Medulla oblongata (tissue), 1 donor: ENCODE measurements at regions not wholly inside any gene's neighbourhood (a gene's known extent, or its start where the extent isn't known, plus 50 kb on each side); places are given as distances from the start of the nearest gene placed in this dataset.
"Not testable (repeated sequence)": the region's sequence is repeated elsewhere in the genome, so short reads cannot be mapped to it uniquely, and the experiment has no call there.

Experiments
- DNase-seq: peaks from one replicate; pipeline ENCODE4 v3.0.0-alpha.2; 2015; ENCODE audit errors: extremely low spot score

DNA sequence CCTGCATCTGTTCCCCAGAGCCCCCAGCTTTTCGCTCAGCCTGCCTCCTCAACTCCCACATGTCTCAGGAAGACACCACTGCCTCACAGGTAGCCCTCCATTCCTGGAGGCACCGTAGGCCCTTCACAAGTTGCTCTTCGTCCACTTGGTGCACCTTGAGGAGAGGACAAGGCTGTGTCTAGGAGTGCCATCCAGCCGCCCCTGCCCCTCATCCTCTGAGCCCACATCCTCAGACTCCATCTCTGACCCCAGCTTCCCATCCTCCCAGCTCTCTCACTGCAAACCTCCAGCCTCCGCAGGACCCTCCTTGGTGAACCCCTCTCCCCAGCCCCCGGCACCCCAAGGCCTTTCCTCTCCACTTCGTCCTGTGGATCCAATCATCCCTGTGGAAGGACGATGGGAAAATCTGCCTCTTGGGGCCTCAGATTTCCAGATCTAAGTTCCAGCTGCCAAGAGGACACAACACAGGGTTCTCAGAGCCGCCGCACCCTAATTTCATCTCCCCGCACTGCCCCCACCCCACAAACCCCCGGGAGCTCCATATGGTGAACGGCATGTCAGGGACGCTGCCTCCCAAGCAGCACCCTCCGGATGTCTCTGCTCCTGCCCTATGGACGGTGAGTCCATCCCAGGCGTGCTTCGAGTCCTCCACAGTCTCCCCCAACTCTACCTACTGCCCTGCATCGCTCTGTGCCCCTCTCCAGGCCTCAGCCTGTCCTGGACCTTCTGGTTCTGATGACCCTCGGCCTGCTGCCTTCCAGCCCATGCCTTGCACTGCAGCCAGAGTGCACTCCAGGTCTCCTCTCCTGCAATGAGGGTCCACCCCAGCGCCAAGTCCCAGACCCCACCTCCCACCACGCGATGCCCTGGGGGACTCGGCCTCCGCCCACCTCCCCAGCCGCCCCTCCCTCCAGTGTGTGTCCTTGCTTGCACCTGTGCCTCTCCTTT, 314.1 kb upstream of the DIO3 start:
- no peak for DNase-seq

DNA sequence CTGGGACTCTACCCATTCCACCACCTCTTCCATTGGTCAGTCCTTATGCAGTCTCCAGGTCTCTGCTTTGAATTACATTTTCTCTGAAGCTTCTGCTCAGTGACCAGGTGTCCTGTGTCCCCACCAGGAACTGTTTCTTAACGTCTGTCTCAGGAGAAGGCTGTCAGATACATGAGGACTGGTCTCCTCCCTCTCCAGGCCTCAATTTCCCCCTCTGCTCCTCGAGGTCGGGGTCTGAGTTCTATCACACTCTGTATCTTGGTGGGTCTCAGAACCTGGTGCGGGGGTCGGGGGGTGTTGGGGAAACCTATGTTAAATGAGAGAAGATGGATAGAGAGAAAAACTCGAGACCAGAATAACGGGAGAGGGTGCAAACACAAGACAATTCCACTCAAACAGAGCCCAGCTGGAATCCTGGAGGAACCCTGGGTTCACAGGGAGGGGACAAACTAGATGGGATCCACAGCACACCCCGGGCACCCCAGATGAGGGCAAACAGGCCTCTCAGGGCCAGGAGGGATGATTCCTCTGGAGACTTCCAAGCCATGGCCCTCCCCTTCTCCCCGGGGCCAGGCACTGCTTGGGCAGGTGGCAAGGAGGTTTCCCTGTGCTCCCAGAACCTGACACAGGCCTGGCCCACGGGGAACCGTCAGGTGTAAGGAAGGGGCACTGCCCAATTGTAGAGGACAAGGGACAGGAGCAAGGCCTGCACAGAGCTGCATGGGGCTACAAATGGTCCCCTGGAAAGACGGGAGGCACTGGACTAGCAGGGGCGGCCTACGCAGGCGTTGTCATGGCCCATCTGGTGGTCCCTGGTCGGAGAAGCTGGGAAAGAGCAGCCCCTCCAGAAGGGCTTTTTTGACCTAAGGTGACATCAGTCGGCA, 313.2 kb upstream of the DIO3 start:
- no peak for DNase-seq

DNA sequence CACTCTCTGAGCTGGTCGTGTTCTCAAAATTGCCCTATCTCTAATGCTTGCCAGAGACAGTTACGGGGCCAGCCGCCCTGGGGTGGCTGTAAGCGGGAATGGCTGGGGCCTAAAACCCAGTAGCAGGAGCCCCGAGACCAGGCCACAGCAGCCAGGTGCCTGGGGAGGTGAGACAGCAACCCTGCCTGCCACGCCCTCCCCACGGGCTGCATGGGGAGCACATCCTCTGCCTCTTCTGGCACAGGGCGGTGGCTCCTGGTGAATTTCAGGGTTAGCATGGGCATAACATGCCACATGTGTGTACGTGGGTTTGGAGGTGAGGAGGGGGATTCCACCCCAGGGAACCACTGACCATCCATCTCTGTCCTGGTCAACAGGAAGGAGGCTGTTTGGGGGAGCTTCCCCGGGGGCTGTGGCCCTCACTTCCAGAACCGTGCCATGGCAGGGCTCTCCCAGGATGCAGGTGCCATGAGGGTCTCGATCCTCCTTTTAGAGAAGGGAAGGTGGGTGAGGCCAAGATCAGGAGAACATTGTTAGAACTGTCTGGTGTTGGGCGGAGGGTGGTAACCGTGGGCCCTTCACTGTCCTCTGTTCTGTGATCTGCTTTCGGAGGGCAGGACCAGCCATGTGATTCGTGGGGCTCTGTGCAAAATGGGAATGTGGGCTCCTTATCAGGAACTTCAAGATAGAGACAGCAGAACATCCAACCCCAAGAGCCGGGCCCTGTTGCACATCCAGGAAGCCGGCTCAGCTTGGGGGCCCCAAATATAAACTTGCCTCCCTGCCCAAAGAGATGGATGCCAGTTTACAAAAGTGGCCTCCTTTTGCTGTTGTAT, 312.2 kb upstream of the DIO3 start:
- DNase-seq, result no peak

DNA sequence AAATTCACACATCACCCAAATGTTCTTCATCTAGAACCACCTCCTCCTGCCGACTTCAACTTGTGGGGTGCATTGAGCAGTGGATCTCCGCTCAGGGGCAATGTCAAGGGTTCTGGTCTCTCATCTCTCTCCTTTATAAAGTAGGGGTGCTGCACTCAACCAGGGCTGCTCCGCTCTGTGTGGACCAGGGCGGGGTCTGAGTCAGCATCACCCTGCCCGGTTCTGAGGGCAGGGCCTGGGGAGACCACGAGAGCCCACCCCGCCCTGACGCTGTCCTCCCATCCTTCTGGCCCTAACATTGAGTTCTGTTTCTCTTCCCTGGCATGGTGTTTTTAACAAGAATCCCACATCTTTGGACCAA, 311.6 kb upstream of the DIO3 start:
- DNase-seq, result no peak

DNA sequence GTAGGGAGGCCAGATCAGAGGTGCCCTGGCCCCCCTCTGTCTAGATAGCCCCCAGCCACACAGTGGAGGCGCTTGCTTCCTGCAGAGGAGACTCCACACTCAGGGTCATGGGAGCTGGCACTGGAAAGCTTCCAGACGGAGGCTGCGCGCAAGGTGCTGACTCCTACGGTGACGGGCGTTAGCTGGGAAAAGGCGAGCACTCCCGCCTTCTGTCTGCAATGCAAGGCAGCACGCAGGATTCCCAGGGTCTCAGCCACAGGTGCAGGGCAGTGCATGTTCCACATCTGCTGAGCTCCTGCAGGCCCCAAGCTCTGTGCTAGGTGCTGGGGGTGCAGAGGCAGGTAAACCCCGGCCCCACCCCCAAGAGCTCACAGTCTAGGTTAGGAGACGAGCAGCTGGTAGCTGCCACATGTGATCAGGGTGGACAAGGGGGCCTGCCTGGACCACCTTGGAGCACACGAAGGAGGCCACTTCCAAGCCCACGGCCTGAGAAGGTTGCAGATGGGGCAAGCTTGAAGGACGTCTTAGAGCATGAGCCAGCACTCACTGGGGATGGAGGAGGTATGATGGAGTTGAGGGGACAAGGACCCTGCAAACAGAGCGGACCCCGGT, 310.9 kb upstream of the DIO3 start:
- no peak for DNase-seq

GRCh38 chr14:101250948-101251811, 310.1 kb upstream of the DIO3 start:
- DNase-seq, result no peak

GRCh38 chr14:101251812-101252442, 309.4 kb upstream of the DIO3 start:
- no peak for DNase-seq

DNA sequence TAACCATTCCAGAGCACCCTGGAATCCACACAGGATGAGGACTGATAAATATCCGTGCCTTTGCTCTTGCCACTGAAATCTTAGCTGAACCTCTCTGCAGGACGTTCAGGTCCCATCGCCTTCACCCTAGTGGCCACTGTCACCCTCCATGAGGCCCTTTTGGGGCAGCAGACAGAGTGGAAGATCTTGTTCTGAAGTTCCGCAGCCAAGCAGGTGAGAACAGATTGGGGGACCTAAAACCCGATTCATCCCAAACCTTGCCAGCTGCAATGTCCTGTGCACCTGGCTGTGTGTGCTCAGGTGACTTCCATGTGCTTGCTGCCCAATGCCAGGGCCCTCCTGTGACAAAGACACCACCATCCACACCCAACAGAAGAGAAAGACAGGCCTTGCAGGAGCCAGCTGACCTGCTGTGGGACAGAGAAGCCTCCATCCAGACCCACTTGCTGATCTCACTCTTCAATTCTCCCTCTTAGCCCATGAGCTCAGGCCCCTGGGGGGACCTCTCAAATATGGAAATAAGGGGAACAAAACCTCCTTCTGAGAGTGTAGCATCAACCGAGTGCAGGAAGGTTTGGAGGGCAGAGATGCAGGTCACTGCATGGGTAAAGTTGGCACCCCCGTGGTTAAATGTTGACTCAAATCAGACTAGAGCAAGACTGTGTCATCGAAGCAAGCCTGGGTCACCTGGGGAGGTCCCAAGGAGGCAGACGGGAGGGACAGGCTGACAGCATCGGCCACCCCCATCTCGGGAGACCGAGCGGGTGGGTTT, 308.7 kb upstream of the DIO3 start:
- DNase-seq, result no peak

GRCh38 chr14:101253948-101254347, 307.3 kb upstream of the DIO3 start:
- no peak for DNase-seq

- DNase-seq, result no peak
These were observed 306.2 kb upstream of the DIO3 start for GRCh38 chr14:101254805-101255764.

GRCh38 chr14:101255765-101256125, 305.6 kb upstream of the DIO3 start:
- no peak for DNase-seq

DNA sequence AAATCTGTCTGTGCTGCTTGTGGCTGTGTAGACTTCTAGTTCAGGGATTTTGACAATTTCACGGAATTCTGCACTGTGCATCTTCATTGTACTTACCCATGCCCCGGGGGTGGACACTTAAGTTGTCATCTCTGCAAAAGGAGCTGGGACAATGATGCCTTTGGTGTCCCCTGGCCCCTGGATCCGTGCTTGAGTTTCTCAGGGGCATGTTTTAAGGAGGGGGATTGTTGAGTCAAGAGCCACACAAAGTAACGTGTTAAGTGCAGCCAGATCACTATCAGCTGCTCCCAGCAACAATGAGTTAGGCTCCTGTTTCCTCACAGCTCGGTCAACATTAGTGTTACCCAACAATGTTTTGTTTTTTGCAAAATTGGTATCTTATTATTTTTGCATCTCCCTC, 305.0 kb upstream of the DIO3 start:
- DNase-seq, result no peak

DNA sequence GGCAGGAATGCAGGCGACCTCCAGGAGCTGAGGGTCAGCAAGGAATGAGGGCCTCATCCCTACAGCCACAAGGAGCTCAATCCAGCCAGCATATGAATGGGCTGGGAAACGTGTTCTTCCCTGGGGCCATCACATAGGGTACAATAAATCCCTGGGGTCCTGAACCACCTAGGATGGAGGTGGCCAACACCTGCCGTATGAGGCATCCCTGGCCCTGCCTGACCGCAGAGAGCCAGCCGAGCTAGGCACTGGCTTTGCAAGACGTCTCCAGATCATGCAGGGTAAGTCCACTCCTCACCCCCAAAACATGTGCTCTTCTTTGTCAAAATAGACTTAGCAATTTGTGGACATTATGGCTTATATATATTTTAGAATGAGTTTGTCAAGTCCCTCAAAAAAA, 303.7 kb upstream of the DIO3 start:
- DNase-seq, result no peak

- no peak for DNase-seq
These were observed 301.5 kb upstream of the DIO3 start for GRCh38 chr14:101259748-101260147.

GRCh38 chr14:101266441-101266840, 294.9 kb upstream of the DIO3 start:
- not testable (repeated sequence) for DNase-seq

DNA sequence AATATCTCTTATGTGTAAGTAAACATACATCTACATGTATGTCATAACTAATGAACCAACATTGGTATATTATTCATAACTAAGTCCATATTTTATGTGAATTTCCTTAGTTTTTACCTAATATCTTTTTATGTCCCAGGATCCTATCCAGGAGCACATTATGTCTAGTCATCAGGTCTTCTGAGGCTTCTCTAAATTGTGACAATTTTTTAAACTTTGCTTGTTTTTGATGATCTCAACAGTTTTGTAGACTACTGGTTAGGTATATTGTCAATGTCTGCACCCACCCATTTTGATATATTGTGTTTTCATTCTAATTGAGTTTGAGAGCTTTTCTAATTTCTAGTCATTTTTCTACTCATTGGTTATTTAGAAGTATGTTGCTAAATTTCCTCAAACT, 288.2 kb upstream of the DIO3 start:
- DNase-seq, result no peak

- no peak for DNase-seq
These were observed 284.8 kb upstream of the DIO3 start for GRCh38 chr14:101276309-101277091.
